ENCODE measurements at regions not wholly inside any gene's neighbourhood (a gene's known extent, or its start where the extent isn't known, plus 50 kb on each side); places are given as distances from the start of the nearest gene placed in this dataset.

GRCh38 chr2:15703365-15703869 lies 111.7 kb downstream of the DDX1 start:
- TF ChIP-seq CTCF (IDR thresholded peaks at IDR 0.05) = no peak
- TF ChIP-seq POLR2A (IDR thresholded peaks at IDR 0.05) = no peak

Measured in uterus (tissue), 2 donors.